SU-DHL-6 (cell line): ENCODE measurements at regions not wholly inside any gene's neighbourhood (a gene's known extent, or its start where the extent isn't known, plus 50 kb on each side); places are given as distances from the start of the nearest gene placed in this dataset.

ENCODE experiments used
- EZH2phosphoT487 ChIP-seq: fragments of 200-600 bp; sonication (generic), shearing (Covaris generic); conservative IDR thresholded peaks from 2 replicates; pipeline ENCODE4 v1.6.1; 2018; ENCODE audit warnings: mild to moderate bottlenecking, antibody characterized with exemption, low read length, moderate library complexity, mixed read lengths
- TF ChIP-seq, protein P1 (sequence below): fragments of 200-600 bp; sonication (generic); IDR thresholded peaks from one replicate; pipeline ENCODE4 v1.5.1; 2017; ENCODE audit warnings: antibody characterized with exemption, mild to moderate bottlenecking, low read length, moderate library complexity; ENCODE audit not compliant: insufficient read depth, poor library complexity, severe bottlenecking

GRCh38 chr19:23531976-23532375 is 136.7 kb upstream of the ZNF91 start:
- TF ChIP-seq, protein P1, sequence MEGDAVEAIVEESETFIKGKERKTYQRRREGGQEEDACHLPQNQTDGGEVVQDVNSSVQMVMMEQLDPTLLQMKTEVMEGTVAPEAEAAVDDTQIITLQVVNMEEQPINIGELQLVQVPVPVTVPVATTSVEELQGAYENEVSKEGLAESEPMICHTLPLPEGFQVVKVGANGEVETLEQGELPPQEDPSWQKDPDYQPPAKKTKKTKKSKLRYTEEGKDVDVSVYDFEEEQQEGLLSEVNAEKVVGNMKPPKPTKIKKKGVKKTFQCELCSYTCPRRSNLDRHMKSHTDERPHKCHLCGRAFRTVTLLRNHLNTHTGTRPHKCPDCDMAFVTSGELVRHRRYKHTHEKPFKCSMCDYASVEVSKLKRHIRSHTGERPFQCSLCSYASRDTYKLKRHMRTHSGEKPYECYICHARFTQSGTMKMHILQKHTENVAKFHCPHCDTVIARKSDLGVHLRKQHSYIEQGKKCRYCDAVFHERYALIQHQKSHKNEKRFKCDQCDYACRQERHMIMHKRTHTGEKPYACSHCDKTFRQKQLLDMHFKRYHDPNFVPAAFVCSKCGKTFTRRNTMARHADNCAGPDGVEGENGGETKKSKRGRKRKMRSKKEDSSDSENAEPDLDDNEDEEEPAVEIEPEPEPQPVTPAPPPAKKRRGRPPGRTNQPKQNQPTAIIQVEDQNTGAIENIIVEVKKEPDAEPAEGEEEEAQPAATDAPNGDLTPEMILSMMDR = no peak
- TF ChIP-seq EZH2phosphoT487 = no peak
